ENCODE measurements at regions not wholly inside any gene's neighbourhood (a gene's known extent, or its start where the extent isn't known, plus 50 kb on each side); places are given as distances from the start of the nearest gene placed in this dataset.

DNA sequence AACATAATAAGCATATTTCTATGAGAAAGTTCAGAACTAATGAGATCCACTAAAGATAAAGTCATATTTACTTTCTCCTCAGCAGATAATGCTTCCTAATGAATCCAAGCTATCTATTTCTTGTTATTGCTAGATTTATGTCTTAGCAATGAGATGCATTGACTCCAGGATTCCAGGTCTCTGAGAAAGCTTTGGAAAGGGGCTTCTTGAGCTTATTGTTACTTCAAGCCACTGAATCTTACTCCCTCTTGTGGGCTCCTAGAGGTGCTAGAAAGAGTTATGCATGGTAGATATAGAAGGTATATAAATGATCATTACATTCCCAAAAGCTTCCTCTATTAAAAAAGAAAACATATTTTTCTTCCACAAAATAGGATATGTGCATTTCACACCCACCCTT, 246.4 kb upstream of the ADAMTS5 start:
- DNase-seq (ENCODE audit: low read depth in 2 of 2): no peak

- DNase-seq (ENCODE audit: low read depth in 2 of 2): no peak
Observed at GRCh38 chr21:27212441-27212840, 245.6 kb upstream of the ADAMTS5 start.

DNA sequence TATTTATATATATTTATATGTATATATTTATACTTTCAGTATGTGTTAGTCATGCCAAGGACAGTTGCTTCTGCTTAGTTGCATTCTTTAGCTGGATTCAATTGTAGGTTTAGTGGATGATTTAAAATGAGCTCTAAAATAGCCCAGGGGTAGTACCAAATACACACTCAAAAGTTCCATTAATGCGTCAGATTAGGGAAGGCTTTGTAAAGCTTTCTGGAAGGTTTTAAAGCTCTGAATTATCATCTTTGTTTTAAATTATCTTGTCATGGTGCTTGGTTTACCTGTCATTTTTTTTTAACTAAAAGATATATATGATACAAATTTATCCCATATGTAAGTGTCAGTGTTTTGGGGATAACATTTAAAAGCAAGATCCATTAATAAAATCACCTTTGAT, 242.7 kb upstream of the ADAMTS5 start:
- no peak for DNase-seq (ENCODE audit: low read depth in 2 of 2)

DNA sequence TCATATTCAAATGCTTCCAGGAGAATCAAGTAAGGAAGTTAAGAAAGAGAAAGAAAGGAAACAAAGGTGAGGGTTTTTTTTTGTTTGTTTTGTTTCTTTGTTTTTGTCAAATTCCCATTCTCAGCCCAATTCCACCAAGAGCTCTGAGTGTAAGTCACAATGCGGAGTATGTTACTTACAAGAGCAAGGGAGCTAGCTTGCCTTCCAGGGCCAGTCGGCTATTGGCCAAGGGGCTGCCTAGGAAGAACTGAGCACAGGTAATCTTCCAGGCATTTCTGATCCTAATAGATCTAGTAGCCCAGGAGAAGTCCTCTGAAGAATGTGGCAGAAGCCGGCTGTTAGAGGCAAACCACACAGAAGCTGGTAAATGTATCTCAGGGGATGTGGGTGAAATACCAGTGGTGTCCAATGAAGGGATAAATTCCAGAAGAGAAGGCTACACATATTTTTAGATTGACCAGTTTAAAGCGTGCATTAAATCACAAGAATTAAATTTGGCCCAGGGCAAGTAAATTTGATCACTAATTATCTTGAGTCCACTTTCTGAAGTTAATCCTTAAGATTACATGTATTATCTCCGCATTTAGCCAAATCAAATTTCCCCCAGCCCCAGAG, 239.6 kb upstream of the ADAMTS5 start:
- no peak for DNase-seq (ENCODE audit: low read depth in 2 of 2)

DNA sequence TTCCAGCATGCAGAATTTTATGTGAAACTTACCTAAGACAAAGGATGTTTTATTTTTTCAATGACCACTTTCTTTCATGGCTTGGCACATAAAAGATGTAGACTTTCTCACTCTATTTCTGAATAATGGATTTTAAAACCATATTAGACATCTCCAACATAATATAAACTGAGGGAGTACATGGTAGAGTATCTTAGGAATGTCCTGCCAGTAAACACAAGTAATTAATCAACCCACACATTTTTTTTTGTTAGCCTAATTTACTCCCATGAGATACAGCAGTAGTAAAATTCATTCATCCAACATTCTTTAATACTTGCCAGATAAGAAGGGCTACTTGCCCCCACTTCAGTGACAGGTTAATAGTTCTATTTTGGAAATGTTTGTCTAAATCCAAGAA, 235.4 kb upstream of the ADAMTS5 start:
- no peak for DNase-seq (ENCODE audit: low read depth in 2 of 2)

GRCh38 chr21:27201197-27201596, 234.3 kb upstream of the ADAMTS5 start:
- DNase-seq (ENCODE audit: low read depth in 2 of 2): no peak

DNA sequence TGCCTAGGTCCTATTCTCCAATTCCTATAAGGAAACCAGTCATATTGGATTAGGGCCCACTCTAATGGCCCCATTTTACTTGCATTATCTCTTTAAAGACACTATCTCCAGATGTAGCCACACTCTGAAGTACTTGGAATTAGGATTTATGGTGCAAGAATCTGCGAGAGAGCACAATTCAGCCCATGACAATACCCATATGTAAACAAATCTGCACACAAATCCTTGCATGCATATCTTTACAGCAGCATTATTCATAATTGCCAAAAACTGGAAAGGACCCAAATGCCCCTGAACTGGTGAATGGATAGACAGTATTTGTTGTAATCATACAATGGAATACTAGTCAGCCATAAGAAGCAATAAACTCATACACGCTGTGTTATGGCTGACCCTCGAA, 229.8 kb upstream of the ADAMTS5 start:
- no peak for DNase-seq (ENCODE audit: low read depth in 2 of 2)

DNA sequence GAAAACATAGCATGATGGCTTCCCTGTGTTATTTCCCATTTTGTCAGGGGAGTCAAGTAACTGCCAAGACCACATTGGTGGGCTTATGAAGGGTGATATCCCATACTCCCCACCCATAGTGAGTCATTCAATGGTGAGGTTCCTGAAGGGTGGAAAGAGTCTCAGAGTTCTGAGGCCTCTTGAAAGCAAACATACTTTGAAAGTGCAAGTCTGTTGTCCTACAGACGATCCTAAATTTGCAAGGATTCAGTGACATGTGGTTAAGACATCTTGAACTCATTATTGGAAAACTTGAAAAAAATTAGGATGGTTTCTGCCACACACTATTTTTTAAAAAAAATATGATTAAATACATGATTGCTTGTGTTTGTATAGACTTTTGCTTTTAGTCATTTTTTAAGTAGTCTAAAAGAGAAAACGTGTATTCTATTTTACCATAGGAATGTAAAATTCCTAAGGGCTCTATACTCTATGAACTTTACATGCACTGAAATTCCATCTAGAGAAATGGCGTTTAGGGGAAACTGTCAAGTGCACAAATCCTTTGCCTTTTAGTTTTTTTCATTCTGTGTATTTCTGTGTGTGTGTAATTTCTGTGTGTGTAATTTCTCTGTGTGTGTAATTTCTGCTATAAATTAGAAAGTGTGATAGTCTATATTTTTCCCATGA, 225.5 kb upstream of the ADAMTS5 start:
- DNase-seq (ENCODE audit: low read depth in 2 of 2): no peak

DNA sequence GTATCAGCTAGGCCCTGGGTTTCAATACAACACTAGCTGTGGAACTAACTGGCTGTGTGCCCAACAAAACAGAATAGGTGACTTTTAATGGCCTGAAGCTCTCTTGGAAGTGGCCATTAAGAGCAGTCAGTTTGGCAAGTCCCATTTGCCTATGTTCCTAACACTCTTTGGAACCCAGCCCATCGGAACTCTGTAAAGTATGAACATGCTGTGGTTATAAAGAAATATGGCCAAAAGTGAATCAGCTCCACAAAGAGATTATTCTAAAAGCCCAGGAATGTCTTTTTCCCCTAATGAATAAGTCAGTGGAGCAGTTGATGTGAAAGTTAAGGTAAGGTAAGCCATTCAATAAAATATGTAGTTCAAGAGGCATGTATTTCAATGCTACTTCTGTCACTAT, 223.7 kb upstream of the ADAMTS5 start:
- DNase-seq (ENCODE audit: low read depth in 2 of 2): no peak

DNA sequence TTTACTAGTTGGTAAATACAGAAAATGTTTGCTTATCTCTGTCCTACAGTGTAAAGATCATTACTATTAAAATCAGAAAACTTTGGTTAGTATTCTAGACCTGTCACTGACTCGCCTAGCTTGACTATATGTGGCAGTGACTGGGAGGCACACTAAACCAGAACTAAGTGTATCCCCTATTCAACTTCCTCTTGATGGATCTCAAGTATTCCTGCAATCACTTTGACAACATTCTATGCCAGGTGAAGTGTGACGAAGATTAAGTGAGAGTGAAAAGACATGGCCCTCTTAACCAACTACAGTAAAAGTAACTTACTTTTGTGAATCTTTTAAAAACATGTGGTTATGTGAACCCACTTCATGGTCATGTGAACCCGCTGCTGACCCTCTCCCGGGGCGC, 223.0 kb upstream of the ADAMTS5 start:
- no peak for DNase-seq (ENCODE audit: low read depth in 2 of 2)

DNA sequence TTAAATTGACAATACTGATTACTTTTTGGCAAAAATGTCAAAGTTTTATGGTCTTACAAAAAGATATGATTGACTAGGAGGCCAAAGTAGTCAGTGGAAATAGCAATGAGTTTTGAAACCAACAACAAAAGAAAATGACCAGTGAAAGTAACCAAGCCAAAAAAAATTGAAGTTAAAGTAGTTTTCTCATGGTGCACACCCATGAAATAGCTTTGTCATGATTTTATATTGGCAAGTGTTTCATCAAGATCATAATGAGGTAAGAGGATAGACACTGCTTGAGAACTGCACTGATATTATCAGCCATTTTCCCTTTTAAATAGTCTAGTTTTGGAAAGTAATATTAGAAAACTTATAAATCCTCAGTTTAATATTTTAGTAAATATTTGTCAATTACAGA, 206.2 kb upstream of the ADAMTS5 start:
- no peak for DNase-seq (ENCODE audit: low read depth in 2 of 2)

DNA sequence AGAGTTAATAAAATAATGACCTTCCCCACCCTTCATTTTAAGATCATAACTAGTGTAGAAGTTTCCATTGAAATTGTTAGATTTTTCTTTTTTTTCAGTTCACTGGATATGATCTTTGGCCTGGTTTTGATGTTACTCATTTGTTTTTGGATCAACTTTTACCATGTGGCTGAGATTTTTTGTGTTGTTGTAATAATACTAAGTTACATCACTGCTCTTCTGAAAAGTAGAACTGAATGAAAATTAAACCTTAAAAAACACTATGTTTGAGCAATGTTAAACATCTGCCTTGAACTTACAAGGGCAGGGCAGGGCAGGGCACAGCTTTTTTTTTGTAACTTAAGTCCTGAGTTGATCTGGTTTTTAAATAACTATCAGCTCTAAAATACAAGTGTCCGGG, 204.8 kb upstream of the ADAMTS5 start:
- DNase-seq (ENCODE audit: low read depth in 2 of 2): no peak

GRCh38 chr21:27168084-27168483, 201.2 kb upstream of the ADAMTS5 start:
- DNase-seq (ENCODE audit: low read depth in 2 of 2): no peak

DNA sequence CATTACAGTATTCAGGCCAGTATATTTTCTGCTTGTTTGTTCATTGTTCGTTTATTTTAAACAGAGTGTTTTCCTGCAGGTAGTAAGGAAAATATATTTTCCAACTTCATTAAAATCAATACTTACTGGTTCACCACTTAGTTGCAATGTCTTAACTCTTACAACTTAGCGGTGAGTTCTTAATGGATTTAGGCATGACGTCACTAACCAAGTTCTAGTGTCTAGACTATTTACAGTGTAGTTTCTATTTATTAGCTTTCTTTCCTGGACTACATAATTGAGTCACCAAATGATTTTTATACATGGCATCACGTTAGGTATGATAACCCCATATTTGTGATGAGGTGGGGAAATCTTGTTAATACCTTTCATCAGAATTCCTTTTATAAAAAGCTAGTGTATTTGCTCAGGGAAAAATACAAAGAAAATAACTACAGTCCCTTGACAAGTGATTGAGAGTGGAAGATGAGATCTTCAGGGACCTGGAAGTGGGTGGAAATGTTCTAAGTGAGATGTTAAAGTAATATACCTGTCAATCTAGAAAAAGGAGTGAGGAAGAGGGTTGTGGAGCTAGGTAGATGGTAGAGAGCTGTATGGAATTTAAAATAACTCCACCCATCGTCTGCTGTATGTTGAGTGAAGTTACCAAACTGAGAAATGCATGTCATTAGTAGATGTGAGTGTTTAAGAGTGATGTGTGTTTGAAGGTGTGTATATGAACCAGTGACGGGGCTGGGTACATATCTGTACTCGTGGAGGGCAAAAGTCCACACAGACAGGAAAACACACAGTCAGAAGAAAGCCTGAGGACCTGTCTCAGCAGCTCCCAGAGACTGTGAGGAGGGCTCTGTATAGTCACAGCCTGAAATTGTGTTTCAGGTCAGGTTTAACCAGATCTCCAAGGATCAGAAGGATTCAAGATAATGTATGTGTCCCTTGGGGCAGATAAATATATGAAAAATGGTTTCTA, 197.6 kb upstream of the ADAMTS5 start:
- DNase-seq (ENCODE audit: low read depth in 2 of 2): no peak

DNA sequence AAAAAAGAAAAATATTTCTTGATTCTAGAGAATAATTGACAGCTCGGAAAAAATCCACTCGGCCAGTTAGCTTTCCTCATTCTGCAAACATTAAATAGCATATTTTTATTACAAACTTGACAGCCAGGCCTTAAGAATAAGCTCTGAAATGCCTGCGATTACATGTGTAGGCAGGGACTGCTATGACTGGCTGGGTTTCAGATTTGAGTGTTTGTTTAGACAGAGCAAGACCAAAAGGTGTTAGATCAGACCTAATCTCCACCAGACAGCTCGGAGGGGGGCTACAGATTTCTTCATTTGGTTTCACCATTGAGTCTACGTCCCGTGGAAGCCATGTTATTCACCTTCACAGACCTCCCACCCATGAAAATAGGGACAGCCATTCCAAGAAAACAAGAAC, 192.1 kb upstream of the ADAMTS5 start:
- DNase-seq (ENCODE audit: low read depth in 2 of 2): no peak

- no peak for DNase-seq (ENCODE audit: low read depth in 2 of 2)
Observed at GRCh38 chr21:27157097-27157496, 190.2 kb upstream of the ADAMTS5 start.

- no peak for DNase-seq (ENCODE audit: low read depth in 2 of 2)
Observed at GRCh38 chr21:27156666-27157065, 189.8 kb upstream of the ADAMTS5 start.

GRCh38 chr21:27155130-27155500, 188.2 kb upstream of the ADAMTS5 start:
- no peak for DNase-seq (ENCODE audit: low read depth in 2 of 2)

- DNase-seq (ENCODE audit: low read depth in 2 of 2): no peak
Observed at GRCh38 chr21:27154451-27155129, 187.7 kb upstream of the ADAMTS5 start.

- no peak for DNase-seq (ENCODE audit: low read depth in 2 of 2)
Observed at GRCh38 chr21:27152996-27153395, 186.1 kb upstream of the ADAMTS5 start.

GRCh38 chr21:27149034-27149433, 182.1 kb upstream of the ADAMTS5 start:
- DNase-seq (ENCODE audit: low read depth in 2 of 2): no peak

- no peak for DNase-seq (ENCODE audit: low read depth in 2 of 2)
Observed at GRCh38 chr21:27146268-27146667, 179.4 kb upstream of the ADAMTS5 start.

Measured in dermis microvascular lymphatic vessel endothelial cell (primary cell).